Colonic mucosa (tissue), 4 donors: ENCODE measurements at regions not wholly inside any gene's neighbourhood (a gene's known extent, or its start where the extent isn't known, plus 50 kb on each side); places are given as distances from the start of the nearest gene placed in this dataset.

Experiments used
- DNase-seq: peaks from one replicate; pipeline ENCODE4 v3.0.0-alpha.2; 2020
- H3K27ac ChIP-seq: fragments of 200-600 bp; one replicate; pipeline ENCODE4 v1.8.0; 2021
- H3K27me3 ChIP-seq: fragments of 200-600 bp; one replicate; pipeline ENCODE4 v1.8.0; 2021
- H3K36me3 ChIP-seq: fragments of 200-600 bp; one replicate; pipeline ENCODE4 v1.8.0; 2021
- H3K4me1 ChIP-seq: fragments of 200-600 bp; one replicate; pipeline ENCODE4 v1.8.0; 2021; ENCODE audit warnings: mild to moderate bottlenecking
- H3K4me3 ChIP-seq: fragments of 200-600 bp; one replicate; pipeline ENCODE4 v1.8.0; 2021
- H3K9ac ChIP-seq, 2 donors: one replicate each; pipeline ENCODE4 v1.7.0; 2013; ENCODE audit warnings: control low read depth in 2 of 2, low read depth in 2 of 2, low read length in 2 of 2
- H3K9me3 ChIP-seq: fragments of 200-600 bp; one replicate; pipeline ENCODE4 v1.8.0; 2021
- intact Hi-C: fragments of 100-400 bp; cut with DNase I; formaldehyde crosslinking; loops from one replicate; pipeline ENCODE4 v1.14.1; 2022
- TF ChIP-seq, protein P1 (sequence below): fragments of 200-600 bp; IDR thresholded peaks from one replicate; pipeline ENCODE4 v1.8.0; 2022; ENCODE audit warnings: antibody characterized with exemption, mild to moderate bottlenecking
- donor health status: healthy.
- donor health status: DM: no; HTN: no; CAD: no.
- donor health status: DM: no; HTN: no; CAD: no.

DNA sequence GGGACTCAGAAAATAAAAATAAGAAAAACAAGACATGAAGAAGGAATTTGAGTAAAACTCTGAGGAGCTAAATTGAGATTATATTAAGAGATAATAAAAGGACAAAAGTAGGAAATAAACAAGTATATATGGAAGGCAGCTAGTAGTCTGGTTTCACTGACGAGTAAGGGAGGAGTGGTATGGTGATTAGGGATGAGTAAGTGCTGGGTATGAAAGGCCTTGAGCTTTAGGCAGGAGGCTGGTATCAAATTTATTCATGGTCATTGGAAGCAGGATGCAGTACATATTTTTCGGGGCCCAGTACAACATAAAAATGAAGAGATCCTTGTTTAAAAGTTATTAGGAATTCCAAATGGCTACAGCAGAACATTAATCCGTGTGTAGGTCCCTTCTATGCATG lies 789.7 kb upstream of the PRMT6 start:
- Histone ChIP-seq H3K4me3 (no peak overlapping the region), H3K9ac (no peak overlapping the region), H3K36me3 (no peaks in the 10 kb centered on the region), H3K4me1 (no peaks in the 10 kb centered on the region), H3K27me3 (no peaks in the 10 kb centered on the region), H3K9me3 (no peaks in the 10 kb centered on the region), H3K27ac (no peak overlapping the region)
- intact Hi-C loops = no loop called here
- DNase-seq = no peak
- TF ChIP-seq, protein P1, sequence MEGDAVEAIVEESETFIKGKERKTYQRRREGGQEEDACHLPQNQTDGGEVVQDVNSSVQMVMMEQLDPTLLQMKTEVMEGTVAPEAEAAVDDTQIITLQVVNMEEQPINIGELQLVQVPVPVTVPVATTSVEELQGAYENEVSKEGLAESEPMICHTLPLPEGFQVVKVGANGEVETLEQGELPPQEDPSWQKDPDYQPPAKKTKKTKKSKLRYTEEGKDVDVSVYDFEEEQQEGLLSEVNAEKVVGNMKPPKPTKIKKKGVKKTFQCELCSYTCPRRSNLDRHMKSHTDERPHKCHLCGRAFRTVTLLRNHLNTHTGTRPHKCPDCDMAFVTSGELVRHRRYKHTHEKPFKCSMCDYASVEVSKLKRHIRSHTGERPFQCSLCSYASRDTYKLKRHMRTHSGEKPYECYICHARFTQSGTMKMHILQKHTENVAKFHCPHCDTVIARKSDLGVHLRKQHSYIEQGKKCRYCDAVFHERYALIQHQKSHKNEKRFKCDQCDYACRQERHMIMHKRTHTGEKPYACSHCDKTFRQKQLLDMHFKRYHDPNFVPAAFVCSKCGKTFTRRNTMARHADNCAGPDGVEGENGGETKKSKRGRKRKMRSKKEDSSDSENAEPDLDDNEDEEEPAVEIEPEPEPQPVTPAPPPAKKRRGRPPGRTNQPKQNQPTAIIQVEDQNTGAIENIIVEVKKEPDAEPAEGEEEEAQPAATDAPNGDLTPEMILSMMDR = no peak

DNA sequence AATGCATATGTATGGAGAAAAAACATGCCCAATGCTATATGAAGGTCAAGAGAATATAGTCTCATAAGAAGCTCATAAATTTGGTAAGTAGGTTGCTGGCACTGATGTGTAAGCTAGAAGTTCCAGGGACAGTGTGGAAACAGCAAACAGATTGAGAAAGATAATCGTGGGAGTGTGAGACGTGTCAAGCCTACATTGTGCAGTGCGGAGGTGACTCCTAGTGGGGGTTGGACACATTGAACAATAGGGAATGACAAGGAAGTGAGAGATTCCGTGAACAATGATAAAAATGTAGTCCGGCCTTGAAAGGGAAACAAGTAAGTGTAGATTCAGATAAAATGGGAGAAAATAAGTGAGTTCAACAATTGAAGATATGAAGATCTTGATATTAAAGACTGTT lies 788.4 kb upstream of the PRMT6 start:
- intact Hi-C loops = no loop called here
- H3K9me3 ChIP-seq = no peaks in the 10 kb centered on the region
- H3K36me3 ChIP-seq = no peaks in the 10 kb centered on the region
- H3K4me1 ChIP-seq = no peaks in the 10 kb centered on the region
- TF ChIP-seq, protein P1 = no peak
- H3K27me3 ChIP-seq = no peaks in the 10 kb centered on the region
- no peak overlapping the region for H3K27ac ChIP-seq
- H3K4me3 ChIP-seq = no peak overlapping the region
- DNase-seq = no peak
- H3K9ac ChIP-seq = no peak overlapping the region

DNA sequence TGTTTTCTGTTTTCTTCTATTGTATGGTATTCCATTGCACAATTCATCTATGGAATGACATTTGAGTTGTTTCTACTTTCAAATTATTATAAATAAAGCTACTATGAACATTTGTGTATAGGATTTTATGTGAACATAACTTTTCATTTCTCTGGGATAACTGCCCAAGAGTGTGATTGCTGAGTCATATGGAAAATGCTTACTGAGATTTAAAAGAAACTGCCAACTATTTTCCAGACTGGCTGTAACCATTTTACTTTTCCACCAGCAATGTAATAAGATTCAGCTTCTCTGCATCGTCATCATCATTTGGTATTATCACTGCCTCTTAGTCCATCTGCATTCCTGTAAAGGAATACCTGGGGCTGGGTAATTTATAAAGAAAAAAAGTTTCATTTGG lies 779.6 kb upstream of the PRMT6 start:
- H3K27me3 ChIP-seq = no peaks in the 10 kb centered on the region
- no peak overlapping the region for H3K27ac ChIP-seq
- TF ChIP-seq, protein P1 = no peak
- H3K9me3 ChIP-seq = no peaks in the 10 kb centered on the region
- intact Hi-C loops = no loop called here
- DNase-seq = no peak
- no peak overlapping the region for H3K4me3 ChIP-seq
- H3K9ac ChIP-seq = no peak overlapping the region
- H3K4me1 ChIP-seq = no peaks in the 10 kb centered on the region
- no peaks in the 10 kb centered on the region for H3K36me3 ChIP-seq

DNA sequence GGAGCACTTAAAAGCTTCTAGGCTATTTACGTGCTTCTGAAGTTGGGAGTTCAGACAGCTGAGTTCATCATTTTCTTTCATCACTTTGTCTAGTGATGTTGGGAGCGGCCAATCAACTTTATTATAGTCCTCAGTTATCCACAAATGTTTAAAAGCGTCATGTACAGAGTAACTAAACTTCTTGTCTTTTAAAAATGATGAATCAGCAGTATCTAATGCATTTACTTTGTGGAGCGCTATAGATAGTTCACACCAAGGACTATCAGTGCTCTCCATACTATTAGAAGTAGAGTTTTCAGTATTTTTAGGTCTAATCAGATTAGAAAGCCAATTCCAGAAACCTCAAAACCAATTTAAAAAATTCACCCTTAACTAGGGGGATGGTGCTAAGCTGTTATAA lies 778.7 kb upstream of the PRMT6 start:
- Histone ChIP-seq H3K27ac (no peak overlapping the region), H3K9me3 (no peaks in the 10 kb centered on the region), H3K4me1 (no peaks in the 10 kb centered on the region), H3K36me3 (no peaks in the 10 kb centered on the region), H3K4me3 (no peak overlapping the region), H3K9ac (no peak overlapping the region), H3K27me3 (no peaks in the 10 kb centered on the region)
- intact Hi-C loops = no loop called here
- TF ChIP-seq, protein P1 = no peak
- DNase-seq = no peak

DNA sequence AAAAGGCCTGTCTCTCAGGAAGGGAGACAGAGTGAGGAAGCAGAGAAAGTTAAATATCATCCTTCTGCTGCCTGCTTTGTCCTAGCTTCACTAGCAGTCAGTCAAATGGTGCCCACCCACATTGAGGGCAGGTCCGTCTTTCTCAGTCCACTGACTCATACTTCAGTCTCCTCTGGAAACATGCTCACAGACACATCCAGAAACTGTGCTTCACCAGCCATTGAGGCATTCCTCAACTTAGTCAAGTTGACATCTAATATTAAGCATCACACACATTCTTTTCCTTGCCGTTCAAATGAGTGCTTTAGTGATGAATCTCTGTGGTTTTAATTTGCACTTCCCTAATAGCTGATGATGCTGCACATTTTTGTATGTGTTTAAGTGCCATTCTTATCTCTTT lies 777.8 kb upstream of the PRMT6 start:
- Histone ChIP-seq H3K9ac (no peak overlapping the region), H3K27me3 (no peaks in the 10 kb centered on the region), H3K36me3 (no peaks in the 10 kb centered on the region), H3K9me3 (no peaks in the 10 kb centered on the region), H3K4me1 (no peaks in the 10 kb centered on the region), H3K4me3 (no peak overlapping the region), H3K27ac (no peak overlapping the region)
- TF ChIP-seq, protein P1 = no peak
- DNase-seq = no peak
- intact Hi-C loops = no loop called here
